AG09309 (cell line): ENCODE measurements at regions not wholly inside any gene's neighbourhood (a gene's known extent, or its start where the extent isn't known, plus 50 kb on each side); places are given as distances from the start of the nearest gene placed in this dataset.

Source experiments
- DNase-seq: peaks from one replicate; pipeline ENCODE4 v3.0.0-alpha.2; 2010; ENCODE audit warnings: low read depth
- H3K4me3 ChIP-seq: 2 replicates; pipeline ENCODE4 v1.5.1; 2011; ENCODE audit warnings: mild to moderate bottlenecking, low read depth, low read length, moderate library complexity; ENCODE audit not compliant: control insufficient read depth
- TF ChIP-seq, protein P1 (sequence below): IDR thresholded peaks from 2 replicates; pipeline ENCODE4 v1.5.1; 2011; ENCODE audit warnings: mild to moderate bottlenecking, low read depth, low read length, inconsistent platforms; ENCODE audit not compliant: insufficient read depth, control insufficient read depth; ENCODE audit errors: missing control alignments

DNA sequence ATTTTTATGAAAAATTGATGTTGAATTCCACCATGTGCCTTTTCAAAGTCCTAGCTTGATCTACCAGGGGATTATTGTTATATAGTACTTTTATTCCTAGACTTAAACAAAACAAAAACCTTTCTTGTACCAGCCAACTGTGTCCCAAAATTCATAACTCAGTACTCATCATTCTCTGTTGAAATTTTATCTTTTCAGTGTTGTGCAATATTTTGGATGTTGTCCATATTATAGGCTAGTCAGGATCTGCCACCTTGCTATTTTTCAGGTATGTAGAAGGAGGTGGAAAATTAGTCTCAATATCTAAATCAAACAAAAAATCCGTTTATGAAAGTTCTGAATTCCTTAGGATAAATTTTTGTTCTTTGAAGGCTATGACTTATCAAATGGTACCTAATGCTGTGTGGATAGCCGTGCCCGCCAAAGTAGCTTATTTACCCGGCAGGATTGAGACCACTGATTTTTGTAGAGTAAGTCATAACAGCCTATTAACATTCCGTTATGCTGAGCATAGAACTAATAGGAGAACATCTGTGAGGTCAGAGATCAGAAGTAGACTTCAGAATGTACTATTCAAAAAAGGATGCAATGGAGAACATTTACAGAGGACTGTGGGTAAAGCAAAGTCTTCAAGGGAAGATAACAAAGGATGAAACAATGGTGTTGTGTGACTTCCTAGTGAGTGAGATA is 304.7 kb downstream of the SOX4 start:
- DNase-seq = no peak
- TF ChIP-seq, protein P1, sequence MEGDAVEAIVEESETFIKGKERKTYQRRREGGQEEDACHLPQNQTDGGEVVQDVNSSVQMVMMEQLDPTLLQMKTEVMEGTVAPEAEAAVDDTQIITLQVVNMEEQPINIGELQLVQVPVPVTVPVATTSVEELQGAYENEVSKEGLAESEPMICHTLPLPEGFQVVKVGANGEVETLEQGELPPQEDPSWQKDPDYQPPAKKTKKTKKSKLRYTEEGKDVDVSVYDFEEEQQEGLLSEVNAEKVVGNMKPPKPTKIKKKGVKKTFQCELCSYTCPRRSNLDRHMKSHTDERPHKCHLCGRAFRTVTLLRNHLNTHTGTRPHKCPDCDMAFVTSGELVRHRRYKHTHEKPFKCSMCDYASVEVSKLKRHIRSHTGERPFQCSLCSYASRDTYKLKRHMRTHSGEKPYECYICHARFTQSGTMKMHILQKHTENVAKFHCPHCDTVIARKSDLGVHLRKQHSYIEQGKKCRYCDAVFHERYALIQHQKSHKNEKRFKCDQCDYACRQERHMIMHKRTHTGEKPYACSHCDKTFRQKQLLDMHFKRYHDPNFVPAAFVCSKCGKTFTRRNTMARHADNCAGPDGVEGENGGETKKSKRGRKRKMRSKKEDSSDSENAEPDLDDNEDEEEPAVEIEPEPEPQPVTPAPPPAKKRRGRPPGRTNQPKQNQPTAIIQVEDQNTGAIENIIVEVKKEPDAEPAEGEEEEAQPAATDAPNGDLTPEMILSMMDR = no peak
- H3K4me3 ChIP-seq = no peak overlapping the region

DNA sequence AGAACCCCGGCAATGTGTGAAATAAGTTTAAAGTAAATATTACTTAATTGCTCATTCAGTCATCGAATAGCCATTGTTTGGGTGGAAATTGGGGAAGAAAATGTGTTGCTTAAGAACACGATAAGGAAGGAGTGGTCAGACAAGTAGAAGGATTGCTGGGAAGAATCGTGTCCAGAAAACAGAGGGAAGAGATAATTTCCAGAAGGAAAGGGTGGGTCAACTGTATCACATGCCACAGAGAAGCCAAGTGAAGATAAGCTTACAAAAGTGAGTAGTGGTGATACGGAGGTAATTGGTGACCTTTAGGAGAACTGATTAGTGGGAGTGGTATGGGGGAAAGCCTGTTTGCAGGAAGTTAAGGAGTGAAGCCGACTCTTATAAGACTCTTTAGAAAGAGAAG is 306.2 kb downstream of the SOX4 start:
- TF ChIP-seq, protein P1 = no peak
- DNase-seq = no peak
- no peak overlapping the region for H3K4me3 ChIP-seq

DNA sequence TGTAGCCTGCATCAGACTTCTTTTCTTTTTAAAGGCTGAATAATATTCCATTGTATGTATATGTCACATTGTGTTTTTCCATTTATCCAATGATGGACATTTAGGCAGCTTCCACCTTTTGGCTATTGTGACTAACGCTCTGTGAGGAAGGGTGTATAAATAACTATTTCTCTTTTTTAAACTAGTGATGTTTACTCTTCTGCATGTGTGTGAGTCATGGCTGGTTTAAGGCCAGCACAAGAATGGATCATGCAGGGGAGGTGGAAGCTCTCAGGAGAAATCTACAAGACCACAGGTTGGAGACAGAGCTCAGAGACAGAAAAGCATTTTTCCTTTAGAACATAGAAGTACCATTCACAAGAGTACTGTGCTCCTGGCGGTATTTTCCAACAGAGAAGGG is 307.2 kb downstream of the SOX4 start:
- TF ChIP-seq, protein P1 = no peak
- DNase-seq = no peak
- no peak overlapping the region for H3K4me3 ChIP-seq

DNA sequence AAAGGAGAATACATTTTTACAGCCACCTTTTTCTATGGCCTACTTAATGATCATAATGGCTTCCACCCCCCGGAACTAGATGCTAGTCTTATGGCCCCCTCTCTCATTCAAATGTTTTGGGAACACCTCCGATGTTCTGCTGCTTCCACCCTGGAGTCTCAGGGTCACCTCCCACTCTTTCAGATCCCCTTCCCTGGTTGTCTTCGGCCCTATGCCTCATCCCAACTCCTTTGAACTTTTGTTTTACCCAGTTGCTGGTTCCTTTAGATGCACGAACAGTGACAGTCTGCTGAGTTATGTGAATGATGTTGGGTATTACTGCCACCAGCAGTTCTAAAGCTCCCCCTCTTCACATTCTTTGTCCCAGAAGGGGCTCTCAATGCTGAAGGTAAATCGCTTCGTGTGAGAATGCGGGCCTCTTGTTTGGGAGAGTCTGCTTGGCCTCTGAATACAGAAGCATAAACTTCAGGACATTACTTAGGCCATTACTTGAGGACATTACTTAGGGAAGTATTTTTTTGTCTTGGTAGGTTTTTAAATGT is 309.1 kb downstream of the SOX4 start:
- TF ChIP-seq, protein P1 = no peak
- no peak overlapping the region for H3K4me3 ChIP-seq
- DNase-seq = no peak

DNA sequence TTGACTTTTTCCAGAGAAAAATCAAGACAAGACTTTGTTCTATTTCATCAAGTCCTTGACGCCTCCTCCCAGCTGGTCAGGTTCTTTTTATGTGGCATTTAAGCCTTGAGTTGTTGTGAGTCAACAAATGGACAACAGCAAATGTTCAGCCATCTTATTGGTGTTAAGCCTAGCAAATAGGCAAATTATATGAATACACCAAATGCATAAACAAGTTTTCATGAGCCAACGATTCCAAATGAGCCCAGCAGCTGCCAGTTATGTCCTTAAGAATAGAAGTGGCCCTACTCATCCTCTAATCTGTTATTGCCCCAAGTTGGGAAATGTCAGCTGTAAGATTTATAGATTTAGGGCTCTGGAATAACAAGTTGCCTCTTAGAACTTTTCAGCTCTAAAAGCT is 312.0 kb downstream of the SOX4 start:
- no peak overlapping the region for H3K4me3 ChIP-seq
- TF ChIP-seq, protein P1 = no peak
- DNase-seq = no peak

DNA sequence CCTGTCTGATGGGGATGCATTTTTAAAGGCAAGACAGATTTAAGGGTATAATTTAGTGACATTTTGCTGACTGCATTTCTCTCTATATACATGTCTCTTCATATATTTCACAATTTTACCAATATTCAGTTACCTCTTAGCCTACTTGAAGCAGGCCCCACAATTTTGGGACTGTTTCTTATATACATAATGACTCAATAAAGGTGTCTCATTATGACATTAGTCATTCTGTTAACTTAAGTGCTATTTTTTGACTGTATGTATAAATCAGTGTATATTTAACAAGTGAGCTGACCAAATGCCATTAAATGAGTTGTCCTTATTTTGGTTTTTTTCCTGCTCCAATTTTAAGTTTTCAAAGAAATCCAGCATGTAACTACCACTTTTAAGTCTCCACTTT is 313.3 kb downstream of the SOX4 start:
- no peak for DNase-seq
- no peak overlapping the region for H3K4me3 ChIP-seq
- TF ChIP-seq, protein P1 = no peak
